ENCODE measurements at regions not wholly inside any gene's neighbourhood (a gene's known extent, or its start where the extent isn't known, plus 50 kb on each side); places are given as distances from the start of the nearest gene placed in this dataset.

DNA sequence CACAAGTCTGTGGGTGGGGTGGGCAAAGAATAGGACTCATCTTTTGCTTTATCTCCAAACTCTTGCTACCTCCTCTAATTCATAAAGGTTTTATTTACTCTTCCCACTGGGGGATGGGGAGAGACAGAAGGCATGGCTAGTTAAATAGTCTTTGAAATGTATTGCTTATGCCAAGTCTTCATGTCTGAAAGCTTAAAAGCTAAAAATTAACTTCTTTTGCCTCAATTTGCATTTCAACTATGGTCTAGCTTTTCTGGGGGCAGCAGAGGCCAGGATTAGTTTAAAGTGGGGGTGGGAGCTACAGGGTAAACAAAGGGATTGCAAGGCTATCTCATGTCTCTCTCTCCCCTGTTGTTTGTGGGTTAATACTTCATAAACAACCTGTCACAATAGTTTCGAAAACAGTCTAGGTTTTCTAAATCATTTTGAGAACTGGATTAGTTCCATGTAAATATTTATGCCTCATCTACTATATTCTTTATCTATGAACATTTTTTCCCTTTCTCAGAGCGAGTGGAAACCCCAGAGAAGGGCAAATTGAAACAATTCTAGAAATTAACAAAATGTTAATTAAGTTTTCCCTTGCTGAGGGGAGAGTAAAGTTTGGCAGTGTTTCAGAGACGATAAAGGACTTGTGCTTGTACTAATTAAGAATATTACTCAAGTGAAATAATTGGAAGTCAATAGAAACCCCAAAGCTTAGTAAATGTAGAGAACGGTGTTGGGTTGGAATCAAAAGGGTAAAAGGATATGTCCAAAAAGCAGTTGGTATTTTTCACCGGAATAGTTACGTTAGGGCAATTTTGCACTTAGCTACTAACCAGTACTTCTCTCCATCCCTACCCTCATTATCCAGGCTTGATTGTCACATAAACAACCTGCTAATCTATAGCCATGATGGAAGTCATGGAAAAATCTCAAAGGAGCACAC lies 182.2 kb downstream of the GIPC2 start:
- H3K4me1 Mint-ChIP-seq, result no peaks in the 10 kb centered on the region
- CTCF ChIA-PET, result no interaction called here

DNA sequence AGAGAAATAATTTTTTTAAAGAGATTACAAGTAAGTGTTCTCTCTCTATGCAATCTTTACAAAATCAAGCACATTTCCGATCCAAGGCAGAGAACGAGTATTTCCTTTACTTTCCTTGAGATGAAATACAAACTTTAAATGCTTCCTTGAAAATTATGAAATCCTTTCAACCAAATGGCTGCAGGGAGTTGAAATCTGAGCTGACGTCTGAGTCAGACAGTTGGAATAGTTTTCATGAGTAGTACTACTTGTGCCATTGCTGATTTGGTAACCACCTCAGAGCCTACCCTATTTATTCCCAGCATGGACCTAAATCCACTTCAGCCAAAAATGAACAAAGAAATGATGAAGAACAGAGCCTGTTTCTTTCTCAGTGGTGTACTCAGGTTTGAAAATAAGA lies 183.6 kb downstream of the GIPC2 start:
- Mint-ChIP-seq H3K27me3 (peaks cover 5% of the 10 kb centered on the region), H3K9me3 (ENCODE audit: low read depth) (no peaks in the 10 kb centered on the region), H3K4me1 (no peaks in the 10 kb centered on the region), H3K27ac (no peak overlapping the region), H3K36me3 (ENCODE audit: low read depth) (no peaks in the 10 kb centered on the region), H3K4me3 (no peak overlapping the region)
- CTCF ChIA-PET, result no interaction called here
- DNase-seq (no peak), ATAC-seq (no peak)
- POLR2A ChIA-PET, result no interaction called here
- intact Hi-C loops (cut with DNase I, micrococcal nuclease), result no loop called here

More for the DNA sequence above, 182.2 kb downstream of the GIPC2 start:
- no peaks in the 10 kb centered on the region for H3K9me3 Mint-ChIP-seq (ENCODE audit: low read depth)
- no peak overlapping the region for H3K27ac Mint-ChIP-seq
- POLR2A ChIA-PET, result no interaction called here
- DNase-seq (no peak), ATAC-seq (no peak)
- H3K4me3 Mint-ChIP-seq, result no peak overlapping the region
- intact Hi-C loops (cut with DNase I, micrococcal nuclease), result no loop called here
- no peaks in the 10 kb centered on the region for H3K36me3 Mint-ChIP-seq (ENCODE audit: low read depth)
- peaks cover 7% of the 10 kb centered on the region for H3K27me3 Mint-ChIP-seq

DNA sequence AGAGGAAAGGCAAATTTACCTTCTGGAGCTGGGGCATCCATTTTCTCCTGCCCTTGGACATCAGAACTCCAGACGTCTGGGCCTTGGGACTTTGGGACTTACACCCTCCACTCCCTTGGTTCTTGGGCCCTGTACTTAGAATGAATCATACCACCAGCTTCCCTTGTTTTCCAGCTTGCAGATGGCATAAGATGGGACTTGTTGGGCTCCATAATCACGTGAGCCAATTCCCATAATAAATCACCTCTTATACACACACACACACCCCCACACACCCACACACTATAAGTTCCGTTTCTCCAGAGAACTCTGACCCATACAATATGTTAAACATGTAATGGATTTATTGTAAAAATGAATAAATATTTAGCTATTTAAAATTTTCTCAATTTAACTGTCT lies 185.7 kb downstream of the GIPC2 start:
- intact Hi-C loops (cut with DNase I, micrococcal nuclease), result no loop called here
- no peak overlapping the region for H3K27ac Mint-ChIP-seq

DNA sequence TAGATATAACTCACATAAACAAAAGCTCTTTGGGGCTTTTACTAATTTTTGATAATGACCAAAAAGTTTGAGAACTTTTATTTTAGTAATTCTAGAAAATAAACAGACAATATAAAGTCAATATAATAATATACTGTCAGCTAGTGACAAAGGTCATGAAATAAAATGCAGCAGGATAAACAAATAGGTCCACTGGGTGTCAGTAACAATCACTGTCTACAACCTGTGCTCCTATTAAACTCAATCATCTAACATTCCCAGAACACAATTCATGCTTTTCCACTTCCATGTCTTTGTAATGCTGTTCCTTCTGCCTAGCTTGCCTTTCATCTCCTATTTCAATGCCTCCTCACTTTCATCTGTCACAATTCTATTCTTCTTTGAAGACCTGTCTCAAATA lies 186.1 kb downstream of the GIPC2 start:
- CTCF ChIA-PET, result interaction anchor here (0.9 to 1.0 kb wide), 2 partner anchors 9 to 16 kb away, joined by 3 read pairs; no protein-coding TSS in a partner anchor
- no peak overlapping the region for H3K4me3 Mint-ChIP-seq
- POLR2A ChIA-PET, result no interaction called here
- H3K27ac Mint-ChIP-seq, result no peak overlapping the region
- H3K4me1 Mint-ChIP-seq, result no peaks in the 10 kb centered on the region
- H3K36me3 Mint-ChIP-seq (ENCODE audit: low read depth), result no peaks in the 10 kb centered on the region
- peaks cover 6% of the 10 kb centered on the region for H3K27me3 Mint-ChIP-seq
- no peak for ATAC-seq
- no peak for DNase-seq
- H3K9me3 Mint-ChIP-seq (ENCODE audit: low read depth), result no peaks in the 10 kb centered on the region
- intact Hi-C loops (cut with DNase I, micrococcal nuclease), result no loop called here

More for the DNA sequence above, 185.7 kb downstream of the GIPC2 start:
- Mint-ChIP-seq H3K27me3 (peaks cover 4% of the 10 kb centered on the region), H3K4me3 (no peak overlapping the region), H3K36me3 (ENCODE audit: low read depth) (no peaks in the 10 kb centered on the region), H3K4me1 (no peaks in the 10 kb centered on the region), H3K9me3 (ENCODE audit: low read depth) (no peaks in the 10 kb centered on the region)
- no peak for DNase-seq
- no peak for ATAC-seq
- POLR2A ChIA-PET, result no interaction called here
- CTCF ChIA-PET, result interaction anchor here (0.6 to 1.0 kb wide), 3 partner anchors 9 to 102 kb away, joined by 3 read pairs; no protein-coding TSS in a partner anchor

DNA sequence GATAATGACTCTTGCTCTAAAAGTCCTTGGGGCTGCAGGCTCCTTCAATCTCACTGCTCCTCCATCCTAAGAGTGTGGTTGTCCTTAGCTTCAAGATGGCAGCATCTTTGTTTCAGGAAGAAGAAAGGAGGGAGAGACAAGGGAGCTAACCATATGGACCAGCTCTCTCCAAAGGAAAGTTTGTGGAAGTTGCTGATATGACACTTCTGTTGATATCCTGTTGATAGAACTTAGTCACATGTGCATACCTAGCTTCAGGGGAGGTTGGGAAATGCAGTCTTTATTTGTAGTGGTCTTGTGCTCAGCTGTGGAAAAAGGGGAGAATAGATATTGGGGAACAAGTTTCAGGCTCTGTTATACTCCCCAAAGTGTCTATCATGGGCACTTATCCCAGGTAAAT lies 186.9 kb downstream of the GIPC2 start:
- Mint-ChIP-seq H3K36me3 (ENCODE audit: low read depth) (no peaks in the 10 kb centered on the region), H3K4me1 (no peaks in the 10 kb centered on the region), H3K4me3 (no peak overlapping the region), H3K27me3 (peaks cover 8% of the 10 kb centered on the region), H3K27ac (no peak overlapping the region), H3K9me3 (ENCODE audit: low read depth) (no peaks in the 10 kb centered on the region)
- DNase-seq (no peak), ATAC-seq (no peak)
- CTCF ChIA-PET, result no interaction called here
- POLR2A ChIA-PET, result no interaction called here
- intact Hi-C loops (cut with DNase I, micrococcal nuclease), result no loop called here

DNA sequence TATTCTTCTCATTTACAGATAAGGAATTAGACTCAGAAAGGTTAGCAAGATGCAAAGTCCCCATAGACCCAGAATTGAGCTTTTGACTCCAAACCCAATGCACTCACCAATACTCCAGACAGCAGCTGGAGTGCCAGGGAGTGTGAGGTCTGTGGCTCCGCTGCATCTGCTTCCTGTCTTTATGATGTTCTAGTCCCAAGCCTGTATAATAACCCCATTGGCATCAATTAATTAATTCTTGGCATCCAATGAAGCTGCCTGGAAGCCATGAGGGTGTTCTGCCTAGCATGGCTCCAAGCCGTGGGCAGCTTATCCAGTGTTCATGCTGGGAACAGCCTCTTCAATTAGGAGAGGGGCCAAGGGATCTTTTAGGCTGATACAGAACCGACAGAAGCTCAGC lies 188.7 kb downstream of the GIPC2 start:
- Mint-ChIP-seq H3K27ac (no peak overlapping the region), H3K4me3 (no peak overlapping the region), H3K4me1 (no peaks in the 10 kb centered on the region), H3K9me3 (ENCODE audit: low read depth) (peaks cover 6% of the 10 kb centered on the region), H3K27me3 (peaks cover 8% of the 10 kb centered on the region), H3K36me3 (ENCODE audit: low read depth) (no peaks in the 10 kb centered on the region)
- intact Hi-C loops (cut with DNase I, micrococcal nuclease), result no loop called here
- no peak for DNase-seq
- CTCF ChIA-PET, result no interaction called here
- no peak for ATAC-seq
- POLR2A ChIA-PET, result no interaction called here

DNA sequence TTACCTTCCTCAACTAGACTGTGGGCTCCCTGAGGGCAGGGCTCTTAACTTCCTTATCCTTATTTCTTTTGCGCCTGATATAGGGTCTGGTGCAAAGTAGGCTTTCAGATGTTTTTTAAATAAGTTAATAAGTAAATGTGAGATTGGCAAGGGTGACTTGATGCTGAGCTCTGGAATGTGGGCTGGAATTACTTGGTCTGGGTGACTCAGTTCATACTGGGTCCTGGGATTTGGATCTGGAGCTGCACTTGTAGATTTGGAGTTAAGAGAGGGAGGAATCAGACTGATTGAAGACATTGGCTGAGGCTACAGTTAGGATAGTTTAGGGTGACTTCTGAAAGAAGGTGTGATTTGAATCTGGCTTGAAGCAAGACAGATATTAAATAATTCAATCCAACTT lies 190.9 kb downstream of the GIPC2 start:
- ATAC-seq, result no peak
- H3K9me3 Mint-ChIP-seq (ENCODE audit: low read depth), result peaks cover 6% of the 10 kb centered on the region

DNA sequence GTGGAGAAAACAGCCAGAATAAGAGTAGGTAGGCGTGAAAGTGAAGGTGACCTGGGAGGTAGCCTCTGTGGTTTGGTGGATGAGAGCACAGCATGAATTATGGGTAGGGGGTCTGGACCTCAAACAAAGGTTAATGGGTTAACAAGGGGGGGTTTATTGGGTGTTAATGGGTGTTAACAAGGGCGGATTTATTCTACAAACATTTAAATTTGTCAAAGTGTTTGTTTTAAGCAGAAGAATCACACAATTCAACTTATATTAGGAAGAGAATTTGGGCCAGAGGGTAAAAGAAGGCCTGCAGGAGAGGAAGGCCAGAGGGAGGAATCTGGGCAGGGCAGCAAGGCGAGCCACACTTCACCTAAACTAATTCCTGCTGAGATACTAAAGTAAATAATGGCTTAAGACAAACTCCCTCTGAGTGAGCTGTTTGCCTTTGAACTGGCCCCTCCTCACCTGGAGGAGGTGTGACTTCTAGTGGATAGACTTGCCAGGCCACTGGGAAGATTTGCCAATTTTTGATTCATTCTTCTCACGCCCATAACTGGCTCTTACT lies 191.7 kb downstream of the GIPC2 start:
- POLR2A ChIA-PET, result no interaction called here
- intact Hi-C loops (cut with DNase I, micrococcal nuclease), result no loop called here
- H3K9me3 Mint-ChIP-seq (ENCODE audit: low read depth), result peaks cover 6% of the 10 kb centered on the region
- no peak overlapping the region for H3K27ac Mint-ChIP-seq
- ATAC-seq (no peak), DNase-seq (no peak)
- CTCF ChIA-PET, result no interaction called here
- peaks cover 4% of the 10 kb centered on the region for H3K27me3 Mint-ChIP-seq
- H3K36me3 Mint-ChIP-seq (ENCODE audit: low read depth), result no peaks in the 10 kb centered on the region
- H3K4me3 Mint-ChIP-seq, result no peak overlapping the region
- no peaks in the 10 kb centered on the region for H3K4me1 Mint-ChIP-seq

More for the DNA sequence above, 190.9 kb downstream of the GIPC2 start:
- Mint-ChIP-seq H3K27ac (no peak overlapping the region), H3K27me3 (peaks cover 8% of the 10 kb centered on the region), H3K36me3 (ENCODE audit: low read depth) (no peaks in the 10 kb centered on the region), H3K4me1 (no peaks in the 10 kb centered on the region), H3K4me3 (no peak overlapping the region)
- ChIA-PET POLR2A (no interaction called here), CTCF (no interaction called here)
- no peak for DNase-seq
- intact Hi-C loops (cut with DNase I, micrococcal nuclease), result no loop called here

DNA sequence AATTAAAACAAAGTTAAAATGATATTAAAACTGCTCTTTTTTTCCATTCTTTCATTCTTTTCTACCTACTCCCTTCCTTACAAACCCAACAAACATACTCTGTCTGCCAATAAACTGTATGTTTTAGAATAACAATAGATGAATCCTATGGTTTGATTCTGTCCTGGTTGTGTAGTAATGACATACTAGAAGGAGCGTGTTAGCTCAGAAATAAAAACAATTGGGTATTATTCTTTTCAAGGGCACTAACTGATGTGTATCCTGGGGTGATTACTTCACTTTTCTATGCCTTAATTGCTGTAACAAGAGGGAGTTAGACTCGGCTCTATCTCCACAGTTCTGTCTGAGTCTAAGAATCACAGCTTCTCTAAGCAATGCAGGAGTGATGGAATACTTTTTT lies 194.4 kb downstream of the GIPC2 start:
- Mint-ChIP-seq H3K27me3 (peaks cover 4% of the 10 kb centered on the region), H3K4me3 (no peak overlapping the region), H3K4me1 (no peaks in the 10 kb centered on the region), H3K9me3 (ENCODE audit: low read depth) (peaks cover 6% of the 10 kb centered on the region), H3K27ac (no peak overlapping the region), H3K36me3 (ENCODE audit: low read depth) (no peaks in the 10 kb centered on the region)
- no peak for DNase-seq
- ATAC-seq, result no peak
- ChIA-PET POLR2A (no interaction called here), CTCF (interaction anchor here (1.3 kb wide), 1 partner anchor 9 kb away, joined by 3 read pairs; no protein-coding TSS in a partner anchor)
- intact Hi-C loops (cut with DNase I, micrococcal nuclease), result no loop called here

DNA sequence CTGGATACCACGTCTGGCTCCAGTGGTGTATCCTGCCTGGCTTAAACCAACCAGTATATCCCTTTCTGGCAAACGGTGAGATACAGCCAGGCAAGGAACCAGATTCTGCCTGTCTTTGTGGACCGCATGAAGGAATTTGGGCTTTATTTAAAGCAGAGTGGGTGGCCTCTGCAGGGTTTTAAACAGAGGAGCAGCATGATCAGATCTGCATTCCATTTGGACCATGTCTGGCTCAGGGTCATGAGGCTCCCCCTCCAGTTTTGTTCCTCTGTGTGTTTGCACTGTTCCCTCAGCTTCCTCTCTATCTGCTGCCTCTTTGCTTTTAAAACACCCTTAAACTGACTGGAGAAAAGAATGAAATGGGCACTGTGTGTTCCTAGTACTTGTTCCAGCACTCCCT lies 195.0 kb downstream of the GIPC2 start:
- ChIA-PET CTCF (interaction anchor here (0.6 to 1.3 kb wide), 2 partner anchors 9 to 16 kb away, joined by 3 to 4 read pairs; no protein-coding TSS in a partner anchor), POLR2A (no interaction called here)
- Mint-ChIP-seq H3K27me3 (peaks cover 4% of the 10 kb centered on the region), H3K27ac (no peak overlapping the region), H3K9me3 (ENCODE audit: low read depth) (peaks cover 6% of the 10 kb centered on the region), H3K4me1 (no peaks in the 10 kb centered on the region), H3K36me3 (ENCODE audit: low read depth) (no peaks in the 10 kb centered on the region), H3K4me3 (no peak overlapping the region)
- DNase-seq (no peak), ATAC-seq (no peak)
- intact Hi-C loops (cut with DNase I, micrococcal nuclease), result no loop called here

DNA sequence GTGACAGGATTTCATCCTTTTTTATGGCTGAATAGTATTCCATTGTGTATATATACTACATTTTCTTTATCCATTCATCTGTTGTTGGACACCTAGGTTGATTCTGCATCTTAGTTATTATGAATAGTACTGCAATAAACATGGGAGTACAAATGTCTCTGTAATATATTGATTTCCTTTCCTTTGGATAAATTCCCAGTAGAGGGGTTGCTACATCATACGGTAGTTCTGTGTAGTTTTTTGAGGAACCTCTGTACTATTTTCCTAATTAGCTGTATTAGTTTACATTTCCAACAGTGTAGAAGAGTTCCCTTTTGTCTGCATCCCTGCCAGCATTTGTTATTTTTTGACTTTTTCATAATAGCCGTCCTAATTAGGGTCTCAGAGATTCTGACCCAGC lies 201.3 kb downstream of the GIPC2 start:
- CTCF ChIA-PET, result no interaction called here
- H3K9me3 Mint-ChIP-seq (ENCODE audit: low read depth), result peaks cover 4% of the 10 kb centered on the region
- POLR2A ChIA-PET, result no interaction called here
- no peaks in the 10 kb centered on the region for H3K36me3 Mint-ChIP-seq (ENCODE audit: low read depth)
- no peak for ATAC-seq
- no peak for DNase-seq
- intact Hi-C loops (cut with DNase I, micrococcal nuclease), result no loop called here
- H3K4me3 Mint-ChIP-seq, result no peak overlapping the region
- H3K27ac Mint-ChIP-seq, result no peak overlapping the region
- peaks cover 2% of the 10 kb centered on the region for H3K27me3 Mint-ChIP-seq
- H3K4me1 Mint-ChIP-seq, result no peaks in the 10 kb centered on the region

DNA sequence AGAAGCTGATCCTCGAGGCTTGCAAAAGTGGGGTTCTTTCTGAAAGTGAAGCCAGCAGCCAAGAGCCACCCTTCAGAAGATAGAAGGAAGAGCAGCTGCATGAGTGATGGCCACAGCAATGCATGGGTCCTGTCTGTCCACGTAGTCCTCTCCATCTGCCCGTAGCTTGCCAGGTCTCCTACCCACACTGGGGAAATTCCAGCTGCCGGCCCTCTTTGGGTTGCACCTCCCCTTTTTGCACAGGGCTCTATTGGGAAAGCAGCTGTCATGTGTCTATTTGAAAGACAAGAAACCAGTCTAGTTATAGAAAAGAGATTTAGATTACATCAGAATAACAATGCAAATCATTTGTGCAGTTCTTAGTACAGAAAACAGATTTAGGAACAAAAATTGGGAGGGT lies 204.4 kb downstream of the GIPC2 start:
- DNase-seq (no peak), ATAC-seq (no peak)
- intact Hi-C loops (cut with DNase I, micrococcal nuclease), result no loop called here
- Mint-ChIP-seq H3K27me3 (peaks cover 7% of the 10 kb centered on the region), H3K9me3 (ENCODE audit: low read depth) (peaks cover 4% of the 10 kb centered on the region), H3K36me3 (ENCODE audit: low read depth) (no peaks in the 10 kb centered on the region), H3K27ac (no peak overlapping the region), H3K4me1 (no peaks in the 10 kb centered on the region), H3K4me3 (no peak overlapping the region)
- ChIA-PET CTCF (no interaction called here), POLR2A (interaction anchor here (0.7 kb wide), 1 partner anchor 559 kb away, joined by 3 read pairs; no protein-coding TSS in a partner anchor)

Measured in activated CD4-positive, alpha-beta T cell treated with anti-CD3 and anti-CD28 coated beads for 36 hours (primary cell).